Gastrocnemius medialis (tissue), 4 donors: ENCODE measurements at regions not wholly inside any gene's neighbourhood (a gene's known extent, or its start where the extent isn't known, plus 50 kb on each side); places are given as distances from the start of the nearest gene placed in this dataset.
A peak's percentile ranks its signal among the peaks of the same experiment; 100 is the strongest.

Experiments used
- ATAC-seq, 2 donors: fragments of 150-250 bp; one replicate each; pipeline ENCODE4 v1.9.1; 2016
- DNase-seq, 2 donors: peaks; one replicate each; pipeline ENCODE4 v3.0.0-alpha.2; 2019
- H3K27ac ChIP-seq, 4 donors: fragments of 200-600 bp; sonication (generic); 1 replicate in 1 of 4; 2 replicates in 3 of 4; pipeline ENCODE4 v1.5.1; 2016 to 2018; ENCODE audit warnings: mild to moderate bottlenecking in 2 of 4, moderate library complexity in 1 of 4
- H3K27me3 ChIP-seq, 3 donors: fragments of 200-600 bp; sonication (generic) in 2 of 3; 1 replicate in 1 of 3; 2 replicates in 2 of 3; pipeline versions ENCODE4 v1.5.1 to v1.6.0; 2016 to 2019; ENCODE audit warnings: mild to moderate bottlenecking in 1 of 3, moderate library complexity in 1 of 3
- H3K36me3 ChIP-seq, 2 donors: fragments of 200-600 bp; sonication (generic) in 1 of 2; one replicate each; pipeline ENCODE4 v1.5.1; 2017 to 2018
- H3K4me1 ChIP-seq, 2 donors: fragments of 200-600 bp; sonication (generic) in 1 of 2; one replicate each; pipeline ENCODE4 v1.5.1; 2016 to 2017; ENCODE audit warnings: mild to moderate bottlenecking in 2 of 2
- H3K4me3 ChIP-seq, 4 donors: fragments of 200-600 bp; sonication (generic) in 3 of 4; 1 replicate in 1 of 4; 2 replicates in 3 of 4; pipeline ENCODE4 v1.5.1; 2016 to 2019; ENCODE audit warnings: mild to moderate bottlenecking in 2 of 4
- H3K9me3 ChIP-seq, 3 donors: fragments of 200-600 bp; sonication (generic) in 2 of 3; 1 replicate in 1 of 3; 2 replicates in 2 of 3; pipeline ENCODE4 v1.5.1; 2016 to 2019
- CTCF ChIP-seq, 5 experiments: fragments of 450-650 bp in 3 of 5; fragments of 200-600 bp in 2 of 5; sonication (generic) in 2 of 5; IDR thresholded peaks in 4 of 5; conservative IDR thresholded peaks in 1 of 5; 1 replicate in 4 of 5; 2 replicates in 1 of 5; pipeline ENCODE4 v1.5.1; 2016 to 2019; ENCODE audit warnings: antibody characterized with exemption in 5 of 5, mild to moderate bottlenecking in 3 of 5, moderate library complexity in 3 of 5
- POLR2A ChIP-seq, 2 donors: fragments of 450-650 bp; IDR thresholded peaks; one replicate each; pipeline ENCODE4 v1.6.1; 2017; ENCODE audit warnings: antibody characterized with exemption in 2 of 2, mild to moderate bottlenecking in 2 of 2, moderate library complexity in 2 of 2
- in situ Hi-C, 4 donors: fragments of 200-750 bp; cut with MboI; loops; one replicate each; pipeline versions ENCODE4 v1.15.0 to v1.8.0; 2017; ENCODE audit warnings: low sequenced_read_pairs in 4 of 4
- intact Hi-C: fragments of 100-400 bp; cut with DNase I; formaldehyde crosslinking; loops from one replicate; pipeline ENCODE4 v1.15.1; 2023; ENCODE audit warnings: low total_unique reads

GRCh38 chr2:100222844-100223243, 80.5 kb upstream of the AFF3 start:
- no peaks in the 10 kb centered on the region for H3K36me3 ChIP-seq
- H3K27me3 ChIP-seq = no peaks in the 10 kb centered on the region
- in situ Hi-C loops (no loop called here), intact Hi-C loops (no loop called here)
- no peak for TF ChIP-seq POLR2A (IDR thresholded peaks at IDR 0.05)
- no peaks in the 10 kb centered on the region for H3K4me1 ChIP-seq
- ATAC-seq = no peak
- DNase-seq = no peak
- H3K27ac ChIP-seq = no peak overlapping the region
- H3K9me3 ChIP-seq = no peaks in the 10 kb centered on the region
- no peak overlapping the region for H3K4me3 ChIP-seq

- in situ Hi-C loops = no loop called here
- ATAC-seq (no peak), DNase-seq (no peak)
- TF ChIP-seq POLR2A (IDR thresholded peaks at IDR 0.05) = no peak
- TF ChIP-seq CTCF (IDR thresholded peaks at IDR 0.05 in 4 of 5, conservative IDR thresholded peaks at IDR 0.05 in 1 of 5) = no peak
- H3K27ac ChIP-seq = no peak overlapping the region
- H3K36me3 ChIP-seq = no peaks in the 10 kb centered on the region
- no peak overlapping the region for H3K4me3 ChIP-seq
- intact Hi-C loops = no loop called here
- no peaks in the 10 kb centered on the region for H3K9me3 ChIP-seq
- H3K27me3 ChIP-seq = no peaks in the 10 kb centered on the region
- H3K4me1 ChIP-seq = peaks cover 19 to 20% of the 10 kb centered on the region in 2 donors
Measured at GRCh38 chr2:100218552-100218951, 76.2 kb upstream of the AFF3 start.

GRCh38 chr2:100217323-100217722, 74.9 kb upstream of the AFF3 start:
- H3K27ac ChIP-seq = no peak overlapping the region
- ATAC-seq (no peak), DNase-seq (no peak)
- H3K4me1 ChIP-seq = peaks cover 31 to 32% of the 10 kb centered on the region in 2 donors
- no peak for TF ChIP-seq POLR2A (IDR thresholded peaks at IDR 0.05)
- no peak for TF ChIP-seq CTCF (IDR thresholded peaks at IDR 0.05 in 4 of 5, conservative IDR thresholded peaks at IDR 0.05 in 1 of 5)
- no peaks in the 10 kb centered on the region for H3K9me3 ChIP-seq
- intact Hi-C loops (no loop called here), in situ Hi-C loops (no loop called here)
- H3K4me3 ChIP-seq = no peak overlapping the region
- H3K36me3 ChIP-seq = no peaks in the 10 kb centered on the region
- no peaks in the 10 kb centered on the region for H3K27me3 ChIP-seq

GRCh38 chr2:100216015-100216414, 73.6 kb upstream of the AFF3 start:
- Histone ChIP-seq H3K4me1 (peaks cover 36 to 37% of the 10 kb centered on the region in 2 donors), H3K9me3 (no peaks in the 10 kb centered on the region), H3K27ac (no peak overlapping the region), H3K4me3 (no peak overlapping the region), H3K27me3 (no peaks in the 10 kb centered on the region), H3K36me3 (no peaks in the 10 kb centered on the region)
- in situ Hi-C loops (no loop called here), intact Hi-C loops (no loop called here)
- TF ChIP-seq CTCF (IDR thresholded peaks at IDR 0.05 in 4 of 5, conservative IDR thresholded peaks at IDR 0.05 in 1 of 5) (no peak), POLR2A (IDR thresholded peaks at IDR 0.05) (no peak)
- no peak for DNase-seq
- ATAC-seq = no peak

GRCh38 chr2:100215371-100215770, 73.0 kb upstream of the AFF3 start:
- TF ChIP-seq CTCF (IDR thresholded peaks at IDR 0.05 in 4 of 5, conservative IDR thresholded peaks at IDR 0.05 in 1 of 5) = no peak
- no peak for TF ChIP-seq POLR2A (IDR thresholded peaks at IDR 0.05)
- DNase-seq (no peak), ATAC-seq (peak in 1 of 2 donors; percentile 44)
- H3K36me3 ChIP-seq = no peaks in the 10 kb centered on the region
- H3K4me1 ChIP-seq = peaks cover 36 to 37% of the 10 kb centered on the region in 2 donors
- H3K27me3 ChIP-seq = no peaks in the 10 kb centered on the region
- H3K9me3 ChIP-seq = no peaks in the 10 kb centered on the region
- no peak overlapping the region for H3K27ac ChIP-seq
- in situ Hi-C loops = no loop called here
- intact Hi-C loops = no loop called here
- H3K4me3 ChIP-seq = no peak overlapping the region
